B cell (primary cell): ENCODE measurements at regions not wholly inside any gene's neighbourhood (a gene's known extent, or its start where the extent isn't known, plus 50 kb on each side); places are given as distances from the start of the nearest gene placed in this dataset.

ENCODE experiments used
- ATAC-seq: fragments of 200-7000 bp; cut with Tn5 transposase; one replicate; pipeline ENCODE4 v1.10.0; 2021; ENCODE audit warnings: low read depth, mild to moderate bottlenecking, moderate number of reproducible peaks, moderate library complexity
- CTCF ChIA-PET: fragments of 350-600 bp; sonication (Branson Sonifier 250); formaldehyde crosslinking; loops from one replicate; lab custom pipeline; 2021; ENCODE audit warnings: antibody characterized with exemption, inconsistent platforms; lab: Charles Lee
- POLR2A ChIA-PET: fragments of 350-600 bp; sonication (Branson Sonifier 250); formaldehyde crosslinking; loops from one replicate; lab custom pipeline; 2021; ENCODE audit warnings: antibody characterized with exemption; lab: Charles Lee
- DNase-seq: peaks from one replicate; pipeline ENCODE4 v3.0.0; 2013
- H2AFZ ChIP-seq: 2 replicates; pipeline ENCODE4 v1.6.1; 2012; ENCODE audit warnings: mild to moderate bottlenecking, low read depth, low read length; ENCODE audit not compliant: insufficient read depth, poor library complexity, severe bottlenecking
- H3K27ac ChIP-seq, 2 donors: 1 replicate in 1 of 2; 2 replicates in 1 of 2; pipeline ENCODE4 v1.5.1; 2012 to 2013; ENCODE audit warnings: low read length in 2 of 2, mild to moderate bottlenecking in 2 of 2, moderate library complexity in 1 of 2
- H3K27me3 ChIP-seq, 4 experiments: fragments of 200-600 bp in 1 of 4; sonication (generic) in 1 of 4; replicated peaks in 1 of 4; 1 replicate in 2 of 4; 2 replicates in 2 of 4; pipeline versions ENCODE4 v1.6.1 to v1.7.0; 2013 to 2016; ENCODE audit warnings: low read length in 3 of 4, mild to moderate bottlenecking in 2 of 4, mixed read lengths in 1 of 4, moderate library complexity in 1 of 4; ENCODE audit not compliant: insufficient read depth in 4 of 4, control insufficient read depth in 3 of 4; ENCODE audit errors: control extremely low read depth in 1 of 4
- H3K36me3 ChIP-seq, 2 experiments: replicated peaks in 1 of 2; 1 replicate in 1 of 2; 2 replicates in 1 of 2; pipeline versions ENCODE4 v1.6.1 to v1.7.1; 2013; ENCODE audit warnings: low read length in 1 of 2; ENCODE audit not compliant: insufficient read depth in 2 of 2, control insufficient read depth in 1 of 2; ENCODE audit errors: control extremely low read depth in 1 of 2, extremely low read depth in 1 of 2
- H3K4me1 ChIP-seq, 2 donors: fragments of 200-600 bp in 1 of 2; sonication (generic) in 1 of 2; 1 replicate in 1 of 2; 2 replicates in 1 of 2; pipeline versions ENCODE4 v1.5.1 to v1.6.1; 2013 to 2017; ENCODE audit warnings: low read length in 2 of 2; ENCODE audit not compliant: control insufficient read depth in 2 of 2, insufficient read depth in 2 of 2
- H3K4me2 ChIP-seq: replicated peaks from 2 replicates; pipeline ENCODE3; 2012; ENCODE audit warnings: mild to moderate bottlenecking, low read depth, low read length; ENCODE audit not compliant: poor library complexity, severe bottlenecking
- H3K4me3 ChIP-seq, 5 experiments: fragments of 200-600 bp in 1 of 5; sonication (generic) in 1 of 5; 1 replicate in 3 of 5; 2 replicates in 2 of 5; pipeline versions ENCODE4 v1.5.1 to v1.7.0; 2011 to 2016; ENCODE audit warnings: low read length in 4 of 5, mild to moderate bottlenecking in 4 of 5, low read depth in 2 of 5, control low read depth in 1 of 5, moderate library complexity in 1 of 5; ENCODE audit not compliant: insufficient read depth in 1 of 5; ENCODE audit errors: control extremely low read depth in 1 of 5, extremely low read depth in 1 of 5
- H3K79me2 ChIP-seq: fragments of 200-600 bp; sonication (generic); one replicate; pipeline ENCODE4 v1.6.0; 2016; ENCODE audit warnings: low read length; ENCODE audit not compliant: control insufficient read depth, insufficient read depth
- H3K9ac ChIP-seq: fragments of 200-600 bp; sonication (generic); 2 replicates; pipeline ENCODE4 v1.6.1; 2017; ENCODE audit warnings: mild to moderate bottlenecking, low read length, moderate library complexity
- H3K9me3 ChIP-seq, 3 donors: one replicate each; pipeline versions ENCODE4 v1.6.1 to v1.7.1; 2013; ENCODE audit warnings: low read length in 2 of 3; ENCODE audit not compliant: control insufficient read depth in 2 of 3, insufficient read depth in 1 of 3; ENCODE audit errors: control extremely low read depth in 1 of 3
- H4K20me1 ChIP-seq: 2 replicates; pipeline ENCODE4 v1.6.0; 2012; ENCODE audit warnings: mild to moderate bottlenecking, low read length; ENCODE audit not compliant: insufficient read depth, control insufficient read depth, poor library complexity, severe bottlenecking
- H3K27ac Mint-ChIP-seq: one replicate; pipeline ENCODE4 v1.8.0; 2021; ENCODE audit warnings: mixed read lengths
- H3K27me3 Mint-ChIP-seq: one replicate; pipeline ENCODE4 v1.8.0; 2021; ENCODE audit warnings: mixed read lengths
- H3K4me1 Mint-ChIP-seq: one replicate; pipeline ENCODE4 v1.8.0; 2021; ENCODE audit warnings: mixed read lengths
- H3K4me3 Mint-ChIP-seq: one replicate; pipeline ENCODE4 v1.8.0; 2021; ENCODE audit warnings: mixed read lengths
- H3K9me3 Mint-ChIP-seq: one replicate; pipeline ENCODE4 v1.8.0; 2022; ENCODE audit warnings: mixed read lengths; ENCODE audit not compliant: insufficient read depth
- EZH2 ChIP-seq: IDR thresholded peaks from 2 replicates; pipeline ENCODE4 v1.6.1; 2012; ENCODE audit warnings: borderline replicate concordance, low read depth, mild to moderate bottlenecking, moderate library complexity, low read length; ENCODE audit not compliant: insufficient read depth, poor library complexity, severe bottlenecking
- WGBS: methylation state at CpG from one replicate; pipeline ENCODE4 v1.1.5; 2013; ENCODE audit warnings: missing lambda C conversion rate; ENCODE audit not compliant: insufficient coverage; 5-methylcytosine and 5-hydroxymethylcytosine counted together
- intact Hi-C: fragments of 100-400 bp; cut with micrococcal nuclease; formaldehyde crosslinking; loops from one replicate; pipeline ENCODE4 v1.10.0; 2022
- TF ChIP-seq, protein P1 (sequence below): fragments of 200-600 bp; IDR thresholded peaks from one replicate; pipeline ENCODE4 v1.8.0; 2022; ENCODE audit warnings: antibody characterized with exemption, mild to moderate bottlenecking

DNA sequence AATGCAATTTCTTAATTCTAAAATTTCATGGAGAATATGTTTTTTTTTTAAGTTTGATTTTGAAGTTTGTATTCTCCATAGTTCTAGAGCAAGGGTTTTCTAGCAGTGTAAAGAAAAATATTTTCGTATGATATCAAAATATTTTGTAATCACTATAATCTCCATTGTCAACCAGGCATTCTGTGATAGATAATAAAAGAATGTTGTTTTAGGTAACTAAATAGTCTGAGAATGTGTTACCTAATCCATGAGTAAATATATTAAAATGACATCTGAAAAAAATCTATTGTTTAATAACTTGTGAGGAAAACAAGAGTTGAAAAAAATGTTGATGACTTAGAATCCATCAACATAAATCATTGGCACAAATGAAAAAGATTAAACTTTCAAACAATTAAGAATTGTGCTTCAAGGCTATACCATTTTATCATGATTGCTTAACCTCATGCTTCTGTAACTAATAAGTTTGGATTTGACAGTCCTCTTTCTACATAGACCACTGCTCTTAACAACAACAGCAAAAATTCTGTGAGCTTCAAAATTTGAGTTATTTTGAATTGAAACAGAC, 2211.8 kb downstream of the LRRC4C start:
- intact Hi-C loops, result no loop called here
- H2AFZ ChIP-seq, result no peak overlapping the region
- H3K9ac ChIP-seq, result no peak overlapping the region
- no peak for DNase-seq
- TF ChIP-seq EZH2, result no peak
- TF ChIP-seq, protein P1, sequence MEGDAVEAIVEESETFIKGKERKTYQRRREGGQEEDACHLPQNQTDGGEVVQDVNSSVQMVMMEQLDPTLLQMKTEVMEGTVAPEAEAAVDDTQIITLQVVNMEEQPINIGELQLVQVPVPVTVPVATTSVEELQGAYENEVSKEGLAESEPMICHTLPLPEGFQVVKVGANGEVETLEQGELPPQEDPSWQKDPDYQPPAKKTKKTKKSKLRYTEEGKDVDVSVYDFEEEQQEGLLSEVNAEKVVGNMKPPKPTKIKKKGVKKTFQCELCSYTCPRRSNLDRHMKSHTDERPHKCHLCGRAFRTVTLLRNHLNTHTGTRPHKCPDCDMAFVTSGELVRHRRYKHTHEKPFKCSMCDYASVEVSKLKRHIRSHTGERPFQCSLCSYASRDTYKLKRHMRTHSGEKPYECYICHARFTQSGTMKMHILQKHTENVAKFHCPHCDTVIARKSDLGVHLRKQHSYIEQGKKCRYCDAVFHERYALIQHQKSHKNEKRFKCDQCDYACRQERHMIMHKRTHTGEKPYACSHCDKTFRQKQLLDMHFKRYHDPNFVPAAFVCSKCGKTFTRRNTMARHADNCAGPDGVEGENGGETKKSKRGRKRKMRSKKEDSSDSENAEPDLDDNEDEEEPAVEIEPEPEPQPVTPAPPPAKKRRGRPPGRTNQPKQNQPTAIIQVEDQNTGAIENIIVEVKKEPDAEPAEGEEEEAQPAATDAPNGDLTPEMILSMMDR, result no peak
- H3K79me2 ChIP-seq, result no peaks in the 10 kb centered on the region
- Mint-ChIP-seq H3K9me3 (peaks cover 6% of the 10 kb centered on the region), H3K4me1 (no peaks in the 10 kb centered on the region), H3K4me3 (no peak overlapping the region), H3K27ac (no peak overlapping the region), H3K27me3 (no peaks in the 10 kb centered on the region)
- no peaks in the 10 kb centered on the region for H4K20me1 ChIP-seq
- CTCF ChIA-PET, result no interaction called here
- H3K9me3 ChIP-seq, result no peaks in the 10 kb centered on the region
- no peak for ATAC-seq
- no peaks in the 10 kb centered on the region for H3K4me1 ChIP-seq
- no peak overlapping the region for H3K4me2 ChIP-seq
- no peaks in the 10 kb centered on the region for H3K36me3 ChIP-seq
- no peaks in the 10 kb centered on the region for H3K27me3 ChIP-seq
- WGBS, result no CpG with 5 or more reads among the region's 1 CpG
- POLR2A ChIA-PET, result no interaction called here
- H3K27ac ChIP-seq, result no peak overlapping the region
- no peak overlapping the region for H3K4me3 ChIP-seq

DNA sequence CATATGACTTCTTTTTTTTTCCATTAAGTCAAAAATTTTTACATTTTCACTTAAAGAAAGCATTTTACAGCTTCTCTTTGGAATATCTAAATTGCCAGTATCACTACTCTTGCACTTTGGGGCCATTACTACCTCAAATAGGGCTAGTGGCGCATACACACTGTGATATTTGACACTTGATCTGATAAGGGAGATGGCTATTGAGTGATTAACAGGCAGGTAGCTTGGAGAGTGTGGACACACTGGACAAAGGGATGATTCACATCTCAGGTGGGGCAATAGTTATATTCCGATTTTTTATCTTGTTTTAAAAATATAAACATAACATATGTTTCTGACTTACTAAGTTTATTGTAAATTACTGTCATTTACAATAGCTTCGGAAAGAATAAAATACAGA, 2219.9 kb downstream of the LRRC4C start:
- Histone ChIP-seq H3K36me3 (no peaks in the 10 kb centered on the region), H3K4me1 (no peaks in the 10 kb centered on the region), H2AFZ (no peak overlapping the region), H3K9me3 (no peaks in the 10 kb centered on the region), H3K79me2 (no peaks in the 10 kb centered on the region), H3K27me3 (no peaks in the 10 kb centered on the region), H3K27ac (no peak overlapping the region), H4K20me1 (no peaks in the 10 kb centered on the region), H3K4me2 (no peak overlapping the region), H3K4me3 (no peak overlapping the region), H3K9ac (no peak overlapping the region)
- ATAC-seq (no peak), DNase-seq (no peak)
- no peak overlapping the region for H3K27ac Mint-ChIP-seq
- peaks cover 8% of the 10 kb centered on the region for H3K9me3 Mint-ChIP-seq
- ChIA-PET POLR2A (no interaction called here), CTCF (no interaction called here)
- H3K4me3 Mint-ChIP-seq, result no peak overlapping the region
- H3K4me1 Mint-ChIP-seq, result no peaks in the 10 kb centered on the region
- no peak for TF ChIP-seq EZH2
- TF ChIP-seq, protein P1, result no peak
- no peaks in the 10 kb centered on the region for H3K27me3 Mint-ChIP-seq
- 83% methylated on average over 1 of the region's 3 CpGs for WGBS
- intact Hi-C loops, result loop anchor here (10.0 kb wide), 1 partner anchor 55 kb away; no protein-coding TSS in a partner anchor
